ENCODE measurements at regions not wholly inside any gene's neighbourhood (a gene's known extent, or its start where the extent isn't known, plus 50 kb on each side); places are given as distances from the start of the nearest gene placed in this dataset.

- TF ChIP-seq, protein P1, sequence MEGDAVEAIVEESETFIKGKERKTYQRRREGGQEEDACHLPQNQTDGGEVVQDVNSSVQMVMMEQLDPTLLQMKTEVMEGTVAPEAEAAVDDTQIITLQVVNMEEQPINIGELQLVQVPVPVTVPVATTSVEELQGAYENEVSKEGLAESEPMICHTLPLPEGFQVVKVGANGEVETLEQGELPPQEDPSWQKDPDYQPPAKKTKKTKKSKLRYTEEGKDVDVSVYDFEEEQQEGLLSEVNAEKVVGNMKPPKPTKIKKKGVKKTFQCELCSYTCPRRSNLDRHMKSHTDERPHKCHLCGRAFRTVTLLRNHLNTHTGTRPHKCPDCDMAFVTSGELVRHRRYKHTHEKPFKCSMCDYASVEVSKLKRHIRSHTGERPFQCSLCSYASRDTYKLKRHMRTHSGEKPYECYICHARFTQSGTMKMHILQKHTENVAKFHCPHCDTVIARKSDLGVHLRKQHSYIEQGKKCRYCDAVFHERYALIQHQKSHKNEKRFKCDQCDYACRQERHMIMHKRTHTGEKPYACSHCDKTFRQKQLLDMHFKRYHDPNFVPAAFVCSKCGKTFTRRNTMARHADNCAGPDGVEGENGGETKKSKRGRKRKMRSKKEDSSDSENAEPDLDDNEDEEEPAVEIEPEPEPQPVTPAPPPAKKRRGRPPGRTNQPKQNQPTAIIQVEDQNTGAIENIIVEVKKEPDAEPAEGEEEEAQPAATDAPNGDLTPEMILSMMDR (IDR thresholded peaks at IDR 0.05), result no peak
- TF ChIP-seq POLR2A (IDR thresholded peaks at IDR 0.05) (no peak), POLR2AphosphoS5 (IDR thresholded peaks at IDR 0.05) (no peak), EP300 (IDR thresholded peaks at IDR 0.05) (no peak)
Measured at GRCh38 chr9:1207686-1208085, 157.5 kb downstream of the DMRT2 start.

All from suprapubic skin (tissue), 4 donors.